HepG2 (cell line): ENCODE measurements at regions not wholly inside any gene's neighbourhood (a gene's known extent, or its start where the extent isn't known, plus 50 kb on each side); places are given as distances from the start of the nearest gene placed in this dataset.

Experiments used
- ATAC-seq: fragments of 200-7000 bp; cut with Tn5 transposase; 3 replicates; pipeline ENCODE4 v1.9.1; 2020; ENCODE audit warnings: mild to moderate bottlenecking, moderate library complexity
- BruUV-seq: library from RNA; stranded (reverse); fragments of 400-500 nt; replicated peaks from 2 replicates; lab custom pipeline; 2021; lab: Mats Ljungman, UMichigan
- CTCF ChIA-PET: fragments of 300-600 bp; formaldehyde crosslinking; extraction: SDS; loops from one replicate; lab custom pipeline; 2021; ENCODE audit warnings: low total read pairs, inconsistent platforms, low intra/inter-chr PET ratio; lab: Yijun Ruan, JAX
- POLR2A ChIA-PET: fragments of 350-600 bp; sonication (Branson Sonifier 250); formaldehyde crosslinking; loops from one replicate; lab custom pipeline; 2020; ENCODE audit warnings: antibody characterized with exemption, inconsistent platforms; lab: Yijun Ruan, JAX
- DNase-seq: peaks from one replicate; pipeline ENCODE4 v3.0.0-alpha.2; 2015; ENCODE audit warnings: low spot score
- FAIRE-seq: peaks from 3 replicates; lab custom pipeline; 2011; peaks lifted over from hg19 to GRCh38; lab: Jason Lieb, UNC
- H2AFZ ChIP-seq: one replicate; pipeline ENCODE4 v1.6.1; 2011; ENCODE audit warnings: low read length, inconsistent platforms
- H3K27ac ChIP-seq: fragments of 300-600 bp; 3 replicates; pipeline ENCODE4 v1.8.0; 2011; ENCODE audit warnings: mixed run types, mild to moderate bottlenecking, mixed read lengths, low read length, inconsistent platforms; ENCODE audit not compliant: insufficient read depth; ENCODE audit errors: extremely low read length
- H3K27me3 ChIP-seq, 2 experiments: fragments of 200-600 bp in 1 of 2; 2 replicates in 1 of 2; 3 replicates in 1 of 2; pipeline versions ENCODE4 v1.6.0 to v1.8.0; 2011; ENCODE audit warnings: low read length in 2 of 2, mild to moderate bottlenecking in 2 of 2, moderate library complexity in 2 of 2, inconsistent platforms in 1 of 2; ENCODE audit not compliant: insufficient read depth in 2 of 2, control insufficient read depth in 1 of 2
- H3K36me3 ChIP-seq, 2 experiments: fragments of 200-600 bp in 1 of 2; replicated peaks in 1 of 2; 2 replicates in 1 of 2; 3 replicates in 1 of 2; pipeline versions ENCODE4 v1.5.1 to v1.8.0; 2011; ENCODE audit warnings: low read length in 2 of 2, inconsistent platforms in 1 of 2; ENCODE audit not compliant: insufficient read depth in 2 of 2, control insufficient read depth in 1 of 2
- H3K4me1 ChIP-seq: 2 replicates; pipeline ENCODE4 v1.5.1; 2012; ENCODE audit warnings: low read length, inconsistent platforms; ENCODE audit not compliant: insufficient read depth
- H3K4me2 ChIP-seq: 2 replicates; pipeline ENCODE4 v1.6.0; 2011; ENCODE audit warnings: low read depth, low read length, inconsistent platforms
- H3K4me3 ChIP-seq, 3 experiments: fragments of 200-600 bp in 1 of 3; sonication (generic), shearing (Covaris generic) in 1 of 3; replicated peaks in 1 of 3; 2 replicates each; pipeline ENCODE4 v1.5.1; 2011 to 2016; ENCODE audit warnings: low read length in 3 of 3, inconsistent platforms in 2 of 3, low read depth in 2 of 3, mild to moderate bottlenecking in 2 of 3, control low read depth in 1 of 3, mixed read lengths in 1 of 3; ENCODE audit not compliant: insufficient read depth in 1 of 3
- H3K79me2 ChIP-seq: one replicate; pipeline ENCODE4 v1.6.1; 2011; ENCODE audit warnings: low read length, inconsistent platforms; ENCODE audit not compliant: insufficient read depth
- H3K9ac ChIP-seq: 2 replicates; pipeline ENCODE4 v1.6.0; 2011; ENCODE audit warnings: mild to moderate bottlenecking, low read depth, low read length, inconsistent platforms; ENCODE audit not compliant: insufficient read depth
- H3K9me3 ChIP-seq: 2 replicates; pipeline ENCODE4 v1.5.1; 2012; ENCODE audit warnings: mild to moderate bottlenecking, low read length
- H4K20me1 ChIP-seq: 2 replicates; pipeline ENCODE4 v1.6.0; 2011; ENCODE audit warnings: inconsistent platforms, mild to moderate bottlenecking, low read length, moderate library complexity; ENCODE audit not compliant: insufficient read depth
- JDP2 ChIP-seq: sonication (generic); formaldehyde crosslinking; IDR thresholded peaks from 2 replicates; pipeline ENCODE4 v1.8.1; 2022; ENCODE audit warnings: missing genetic modification reagents, borderline replicate concordance
- NFE2L1 ChIP-seq: sonication (generic); formaldehyde crosslinking; IDR thresholded peaks from 2 replicates; pipeline ENCODE4 v1.4.0; 2020; ENCODE audit warnings: missing genetic modification reagents, mild to moderate bottlenecking, borderline replicate concordance
- RARG ChIP-seq: sonication (generic); formaldehyde crosslinking; IDR thresholded peaks from 2 replicates; pipeline ENCODE4 v1.4.0; 2020; ENCODE audit warnings: low read depth, mild to moderate bottlenecking, missing genetic modification reagents
- REL ChIP-seq: sonication (generic); formaldehyde crosslinking; conservative IDR thresholded peaks from 2 replicates; pipeline ENCODE4 v1.8.0; 2022; ENCODE audit warnings: mild to moderate bottlenecking, missing genetic modification reagents, moderate library complexity
- SNAI1 ChIP-seq: sonication (generic); formaldehyde crosslinking; IDR thresholded peaks from 2 replicates; pipeline ENCODE4 v1.5.0; 2020; ENCODE audit warnings: mild to moderate bottlenecking, missing genetic modification reagents, borderline replicate concordance
- TFDP2 ChIP-seq: sonication (generic); formaldehyde crosslinking; IDR thresholded peaks from 2 replicates; pipeline ENCODE4 v1.4.0; 2020; ENCODE audit warnings: missing genetic modification reagents
- TMF1 ChIP-seq: sonication (generic); formaldehyde crosslinking; IDR thresholded peaks from 2 replicates; pipeline ENCODE4 v1.8.1; 2022; ENCODE audit warnings: low read depth, missing genetic modification reagents
- ZBTB20 ChIP-seq: sonication (generic); formaldehyde crosslinking; IDR thresholded peaks from 2 replicates; pipeline ENCODE4 v1.8.1; 2023; ENCODE audit warnings: missing genetic modification reagents, low read depth, mild to moderate bottlenecking, borderline replicate concordance
- ZMYM4 ChIP-seq: sonication (generic); formaldehyde crosslinking; IDR thresholded peaks from 2 replicates; pipeline ENCODE4 v1.8.1; 2023; ENCODE audit warnings: mild to moderate bottlenecking, missing genetic modification reagents
- ZNF766 ChIP-seq: sonication (generic); formaldehyde crosslinking; IDR thresholded peaks from 2 replicates; pipeline ENCODE4 v1.5.0; 2020; ENCODE audit warnings: missing genetic modification reagents, borderline replicate concordance
- ZNF772 ChIP-seq: sonication (generic); formaldehyde crosslinking; IDR thresholded peaks from 2 replicates; pipeline ENCODE4 v1.5.0; 2020; ENCODE audit warnings: mild to moderate bottlenecking, missing genetic modification reagents
- WGBS: methylation state at CpG from one replicate; pipeline ENCODE4 v1.1.6; 2017; ENCODE audit warnings: low lambda C conversion rate; 5-methylcytosine and 5-hydroxymethylcytosine counted together
- in situ Hi-C: cut with HindIII; loops from 2 replicates; pipeline ENCODE4 v1.10.0; 2017; ENCODE audit warnings: low pct_unique_long_range_greater_than_20kb; ENCODE audit not compliant: extremely low pct_ligation_motif_present
- intact Hi-C: fragments of 100-400 bp; cut with micrococcal nuclease; formaldehyde crosslinking; loops from one replicate; pipeline ENCODE4 v1.10.0; 2022; ENCODE audit not compliant: unreplicated experiment
- TF ChIP-seq, protein P1 (sequence below): IDR thresholded peaks from 2 replicates; pipeline ENCODE4 v1.6.1; 2016; ENCODE audit warnings: missing compliant biosample characterization, missing genetic modification reagents, borderline replicate concordance

DNA sequence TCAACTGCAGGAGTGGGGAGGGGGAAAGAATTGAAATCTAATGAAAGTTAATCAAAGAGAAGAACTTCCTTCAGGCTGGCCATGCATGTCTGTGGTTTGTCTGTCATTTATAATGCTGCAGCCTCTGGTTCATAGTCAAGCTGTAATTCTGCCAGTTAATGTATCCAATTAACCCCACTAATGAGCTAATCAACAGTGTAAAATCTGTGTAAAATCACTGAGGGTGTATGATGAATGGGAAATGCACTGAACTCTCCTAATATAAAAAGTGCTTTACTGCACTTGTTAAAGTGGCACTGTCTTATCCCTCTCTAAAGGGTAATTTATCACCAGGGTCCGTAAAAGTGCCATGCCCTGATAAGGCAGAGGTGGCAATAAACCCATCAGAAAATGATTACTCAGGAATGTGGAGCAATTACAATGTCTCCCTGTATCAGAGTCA lies 798.1 kb downstream of the PDHA2 start:
- no peak for FAIRE-seq
- POLR2A ChIA-PET = no interaction called here
- BruUV-seq = no TSS peak

More for the DNA sequence above, 798.1 kb downstream of the PDHA2 start:
- Histone ChIP-seq H3K27me3 (no peaks in the 10 kb centered on the region; a peak in 1 of 5 replicates), H3K79me2 (no peaks in the 10 kb centered on the region), H3K4me1 (no peaks in the 10 kb centered on the region), H3K9ac (no peak overlapping the region), H4K20me1 (no peaks in the 10 kb centered on the region), H3K4me3 (no peak overlapping the region), H3K27ac (no peak overlapping the region), H3K36me3 (no peaks in the 10 kb centered on the region), H2AFZ (no peak overlapping the region), H3K4me2 (no peak overlapping the region), H3K9me3 (no peaks in the 10 kb centered on the region)
- in situ Hi-C loops = no loop called here
- CTCF ChIA-PET = no interaction called here
- no peak for DNase-seq
- no peak for TF ChIP-seq ZNF766 (CRISPR knock-in tag)
- TF ChIP-seq ZMYM4 (CRISPR knock-in tag) = no peak
- no peak for TF ChIP-seq ZBTB20 (CRISPR knock-in tag)
- TF ChIP-seq TMF1 (CRISPR knock-in tag) = no peak
- TF ChIP-seq REL (CRISPR knock-in tag) = no peak
- TF ChIP-seq ZNF772 (CRISPR knock-in tag) = no peak
- TF ChIP-seq, protein P1, sequence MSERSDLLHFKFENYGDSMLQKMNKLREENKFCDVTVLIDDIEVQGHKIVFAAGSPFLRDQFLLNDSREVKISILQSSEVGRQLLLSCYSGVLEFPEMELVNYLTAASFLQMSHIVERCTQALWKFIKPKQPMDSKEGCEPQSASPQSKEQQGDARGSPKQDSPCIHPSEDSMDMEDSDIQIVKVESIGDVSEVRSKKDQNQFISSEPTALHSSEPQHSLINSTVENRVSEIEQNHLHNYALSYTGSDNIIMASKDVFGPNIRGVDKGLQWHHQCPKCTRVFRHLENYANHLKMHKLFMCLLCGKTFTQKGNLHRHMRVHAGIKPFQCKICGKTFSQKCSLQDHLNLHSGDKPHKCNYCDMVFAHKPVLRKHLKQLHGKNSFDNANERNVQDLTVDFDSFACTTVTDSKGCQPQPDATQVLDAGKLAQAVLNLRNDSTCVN (CRISPR knock-in tag) = no peak
- TF ChIP-seq JDP2 = no peak
- no peak for TF ChIP-seq RARG (CRISPR knock-in tag)
- TF ChIP-seq SNAI1 (CRISPR knock-in tag) = no peak
- no peak for TF ChIP-seq NFE2L1 (CRISPR knock-in tag)
- no peak for TF ChIP-seq TFDP2 (CRISPR knock-in tag)
- ATAC-seq = no peak
- WGBS = 7% methylated on average over 1 of the region's 1 CpG
- intact Hi-C loops = no loop called here
